H9 (cell line): ENCODE measurements at regions not wholly inside any gene's neighbourhood (a gene's known extent, or its start where the extent isn't known, plus 50 kb on each side); places are given as distances from the start of the nearest gene placed in this dataset.

Source experiments
- DNase-seq: peaks from one replicate; pipeline ENCODE4 v3.0.0-alpha.2; 2017
- H2AFZ ChIP-seq: one replicate; pipeline ENCODE4 v1.6.1; 2013; ENCODE audit warnings: mild to moderate bottlenecking, low read length, control low read depth, moderate library complexity
- H2AK5ac ChIP-seq: 2 replicates; pipeline ENCODE4 v1.6.1; 2013; ENCODE audit warnings: low read length, control low read depth, mixed read lengths; ENCODE audit not compliant: insufficient read length
- H2BK120ac ChIP-seq: one replicate; pipeline ENCODE4 v1.6.1; 2013; ENCODE audit warnings: low read depth, mild to moderate bottlenecking, low read length, control low read depth, inconsistent platforms; ENCODE audit not compliant: poor library complexity, severe bottlenecking
- H2BK12ac ChIP-seq: 2 replicates; pipeline ENCODE4 v1.6.1; 2013; ENCODE audit warnings: low read length, control low read depth, mixed read lengths, low read depth; ENCODE audit not compliant: insufficient read length
- H2BK15ac ChIP-seq: 2 replicates; pipeline ENCODE4 v1.6.1; 2013; ENCODE audit warnings: low read depth, low read length, control low read depth
- H2BK20ac ChIP-seq: one replicate; pipeline ENCODE4 v1.6.1; 2013; ENCODE audit warnings: low read depth, mild to moderate bottlenecking, low read length, control low read depth, inconsistent platforms; ENCODE audit not compliant: poor library complexity, severe bottlenecking
- H2BK5ac ChIP-seq: 2 replicates; pipeline ENCODE4 v1.6.1; 2013; ENCODE audit warnings: low read length, control low read depth, mixed read lengths; ENCODE audit not compliant: insufficient read length
- H3K14ac ChIP-seq: 2 replicates; pipeline ENCODE4 v1.6.1; 2013; ENCODE audit warnings: low read length, control low read depth; ENCODE audit not compliant: insufficient read depth
- H3K18ac ChIP-seq: 2 replicates; pipeline ENCODE4 v1.6.1; 2013; ENCODE audit warnings: low read depth, mild to moderate bottlenecking, mixed read lengths, low read length, control low read depth; ENCODE audit not compliant: insufficient read length
- H3K23ac ChIP-seq: 2 replicates; pipeline ENCODE4 v1.6.1; 2013; ENCODE audit warnings: low read length, control low read depth, mixed read lengths, low read depth; ENCODE audit not compliant: insufficient read length
- H3K23me2 ChIP-seq: 2 replicates; pipeline ENCODE4 v1.6.1; 2013; ENCODE audit warnings: low read depth, mild to moderate bottlenecking, mixed read lengths, low read length, control low read depth; ENCODE audit not compliant: insufficient read length, poor library complexity, severe bottlenecking
- H3K27ac ChIP-seq: 2 replicates; pipeline ENCODE4 v1.5.1; 2013; ENCODE audit warnings: low read length, control low read depth, mixed read lengths, low read depth; ENCODE audit not compliant: insufficient read length
- H3K27me3 ChIP-seq: 2 replicates; pipeline ENCODE4 v1.6.1; 2013; ENCODE audit warnings: low read length, control low read depth, inconsistent platforms; ENCODE audit not compliant: insufficient read depth
- H3K4ac ChIP-seq: 2 replicates; pipeline ENCODE4 v1.6.1; 2013; ENCODE audit warnings: low read depth, mild to moderate bottlenecking, control low read depth, inconsistent platforms, low read length, moderate library complexity
- H3K4me1 ChIP-seq: 2 replicates; pipeline ENCODE4 v1.6.1; 2013; ENCODE audit warnings: low read length, control low read depth, inconsistent platforms; ENCODE audit not compliant: insufficient read depth
- H3K4me2 ChIP-seq: 2 replicates; pipeline ENCODE4 v1.6.1; 2013; ENCODE audit warnings: low read length, control low read depth, mixed read lengths; ENCODE audit not compliant: insufficient read length, insufficient read depth
- H3K56ac ChIP-seq: 2 replicates; pipeline ENCODE4 v1.6.1; 2013; ENCODE audit warnings: low read depth, mild to moderate bottlenecking, mixed read lengths, low read length, control low read depth; ENCODE audit not compliant: insufficient read length
- H3K79me1 ChIP-seq: 2 replicates; pipeline ENCODE4 v1.6.1; 2013; ENCODE audit warnings: low read depth, mild to moderate bottlenecking, moderate library complexity, low read length, control low read depth, inconsistent platforms; ENCODE audit not compliant: insufficient read depth, poor library complexity, severe bottlenecking
- H3K79me2 ChIP-seq: 2 replicates; pipeline ENCODE4 v1.6.1; 2013; ENCODE audit warnings: low read length, control low read depth, inconsistent platforms; ENCODE audit not compliant: insufficient read depth
- H3K9ac ChIP-seq: 2 replicates; pipeline ENCODE4 v1.6.1; 2013; ENCODE audit warnings: low read length, control low read depth, mixed read lengths; ENCODE audit not compliant: insufficient read length; ENCODE audit errors: extremely low read depth
- H3K9me3 ChIP-seq: one replicate; pipeline ENCODE4 v1.6.1; 2013; ENCODE audit warnings: low read depth, low read length, inconsistent platforms; ENCODE audit not compliant: control insufficient read depth
- H3T11ph ChIP-seq: one replicate; pipeline ENCODE4 v1.6.1; 2013; ENCODE audit warnings: mild to moderate bottlenecking, low read length, control low read depth, inconsistent platforms
- H4K20me1 ChIP-seq: one replicate; pipeline ENCODE4 v1.6.1; 2013; ENCODE audit not compliant: control insufficient read depth, insufficient read length, insufficient read depth
- H4K5ac ChIP-seq: 2 replicates; pipeline ENCODE4 v1.6.1; 2013; ENCODE audit warnings: low read depth, mild to moderate bottlenecking, mixed read lengths, low read length, control low read depth; ENCODE audit not compliant: insufficient read length
- H4K8ac ChIP-seq: replicated peaks from 2 replicates; pipeline ENCODE4 v1.6.1; 2013; ENCODE audit warnings: low read length, control low read depth, mixed read lengths, low read depth; ENCODE audit not compliant: insufficient read length
- H4K91ac ChIP-seq: 2 replicates; pipeline ENCODE4 v1.6.1; 2013; ENCODE audit warnings: low read depth, mild to moderate bottlenecking, moderate library complexity, mixed read lengths, low read length, control low read depth; ENCODE audit not compliant: insufficient read length
- H3K27ac Mint-ChIP-seq, 3 experiments: 2 replicates in 2 of 3; 3 replicates in 1 of 3; pipeline ENCODE4 v1.8.0; 2020 to 2021; ENCODE audit warnings: mixed read lengths in 3 of 3, mild to moderate bottlenecking in 1 of 3, moderate library complexity in 1 of 3
- H3K27me3 Mint-ChIP-seq: 2 replicates; pipeline ENCODE4 v1.8.0; 2021; ENCODE audit warnings: low read depth, mild to moderate bottlenecking, moderate library complexity, mixed read lengths
- H3K36me3 Mint-ChIP-seq, 3 experiments: 2 replicates in 2 of 3; 3 replicates in 1 of 3; pipeline ENCODE4 v1.8.0; 2020 to 2021; ENCODE audit warnings: low read depth in 3 of 3, mixed read lengths in 3 of 3; ENCODE audit not compliant: insufficient read depth in 1 of 3
- H3K4me1 Mint-ChIP-seq, 2 experiments: 2 replicates each; pipeline ENCODE4 v1.8.0; 2020; ENCODE audit warnings: mixed read lengths in 2 of 2
- H3K4me3 Mint-ChIP-seq, 2 experiments: 2 replicates in 1 of 2; 3 replicates in 1 of 2; pipeline ENCODE4 v1.8.0; 2020 to 2021; ENCODE audit warnings: mild to moderate bottlenecking in 2 of 2, mixed read lengths in 2 of 2, moderate library complexity in 1 of 2
- H3K9me3 Mint-ChIP-seq, 2 experiments: 2 replicates in 1 of 2; 3 replicates in 1 of 2; pipeline ENCODE4 v1.8.0; 2020; ENCODE audit warnings: mild to moderate bottlenecking in 2 of 2, mixed read lengths in 2 of 2, moderate library complexity in 1 of 2
- CTCF ChIP-seq: fragments of 200-600 bp; sonication (generic); conservative IDR thresholded peaks from 3 replicates; pipeline ENCODE4 v1.8.0; 2021; ENCODE audit warnings: antibody characterized with exemption, mild to moderate bottlenecking
- WGBS: extraction: QIAGEN DNeasy Blood & Tissue Kit; methylation state at CpG from one replicate; pipeline ENCODE4 v1.1.7; 2013; ENCODE audit warnings: missing lambda C conversion rate, low lambda C conversion rate, mixed read lengths; ENCODE audit not compliant: insufficient read length; ENCODE audit errors: extremely low coverage; 5-methylcytosine and 5-hydroxymethylcytosine counted together

- Histone ChIP-seq H4K20me1 (no peaks in the 10 kb centered on the region), H3K4me2 (no peak overlapping the region), H3K23me2 (no peaks in the 10 kb centered on the region), H3K14ac (no peak overlapping the region), H3K79me1 (no peaks in the 10 kb centered on the region), H2BK120ac (no peak overlapping the region), H3K23ac (no peak overlapping the region), H2BK15ac (no peak overlapping the region), H2AK5ac (no peak overlapping the region), H3K27me3 (no peaks in the 10 kb centered on the region), H2BK12ac (no peak overlapping the region), H4K91ac (no peak overlapping the region), H4K8ac (no peak overlapping the region), H3K79me2 (no peaks in the 10 kb centered on the region), H3T11ph (no peak overlapping the region), H3K27ac (no peak overlapping the region), H3K9me3 (no peaks in the 10 kb centered on the region), H3K9ac (no peak overlapping the region), H3K4ac (no peak overlapping the region), H3K18ac (no peak overlapping the region), H3K56ac (no peak overlapping the region), H3K4me1 (peaks cover 3% of the 10 kb centered on the region), H2BK5ac (no peak overlapping the region), H4K5ac (no peak overlapping the region), H2BK20ac (no peak overlapping the region), H2AFZ (no peak overlapping the region)
- no peaks in the 10 kb centered on the region for H3K36me3 Mint-ChIP-seq
- peaks cover 2% of the 10 kb centered on the region for H3K27me3 Mint-ChIP-seq
- TF ChIP-seq CTCF, result no peak
- no peak overlapping the region for H3K4me3 Mint-ChIP-seq
- no CpG with 5 or more reads among the region's 6 CpGs for WGBS
- DNase-seq, result no peak
- peaks cover 25 to 35% of the 10 kb centered on the region in 2 experiments for H3K4me1 Mint-ChIP-seq
- no peak overlapping the region for H3K27ac Mint-ChIP-seq
- no peaks in the 10 kb centered on the region for H3K9me3 Mint-ChIP-seq
Observed at GRCh38 chr7:51521054-51521453, 204.4 kb upstream of the COBL start.
